GM21825 (cell line): ENCODE measurements at regions not wholly inside any gene's neighbourhood (a gene's known extent, or its start where the extent isn't known, plus 50 kb on each side); places are given as distances from the start of the nearest gene placed in this dataset.

Experiments
- ATAC-seq: cut with Tn5 transposase; IDR thresholded peaks from one replicate; pipeline ENCODE4 v1.9.1; 2021; ENCODE audit warnings: mild to moderate bottlenecking, moderate library complexity; ENCODE audit not compliant: unreplicated experiment

DNA sequence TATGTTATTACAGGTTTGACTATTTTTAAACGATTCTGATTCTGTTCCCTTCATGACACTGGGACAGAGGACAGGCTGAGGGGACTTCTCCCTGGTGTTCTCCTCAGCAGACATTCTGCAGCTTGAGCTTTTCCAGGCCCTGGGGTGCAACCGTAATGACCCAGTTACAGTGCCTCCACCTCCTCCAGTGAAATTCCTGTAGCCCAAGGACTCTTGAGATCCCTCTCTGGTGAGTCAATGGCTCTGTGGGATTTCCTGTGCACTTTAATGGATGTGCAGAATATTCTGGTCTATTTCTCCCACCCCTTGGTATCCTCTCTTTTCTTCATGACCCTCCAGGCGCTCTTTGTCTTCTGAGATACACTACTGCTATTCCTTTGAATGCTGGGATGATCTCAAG is 319.3 kb downstream of the INHBA start:
- no peak for ATAC-seq

DNA sequence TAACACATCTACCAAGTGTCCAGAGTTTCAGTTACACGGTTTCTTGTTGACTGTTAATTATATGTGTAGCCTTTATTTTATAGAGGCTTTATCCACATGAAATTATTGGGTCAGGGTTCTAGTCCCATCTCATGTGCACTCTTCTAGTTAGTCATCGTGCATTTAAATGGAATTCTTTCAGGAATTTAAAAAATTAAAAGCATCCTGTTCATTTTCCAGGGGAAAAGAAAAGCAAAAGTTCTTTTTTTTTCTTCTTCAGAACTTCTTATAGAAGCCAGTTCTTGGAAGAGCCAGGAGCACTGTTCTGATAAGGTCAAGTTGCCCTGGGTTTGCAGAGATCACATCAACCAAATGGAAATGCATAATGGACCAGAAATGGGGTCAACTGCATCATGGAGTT is 324.7 kb downstream of the INHBA start:
- no peak for ATAC-seq

DNA sequence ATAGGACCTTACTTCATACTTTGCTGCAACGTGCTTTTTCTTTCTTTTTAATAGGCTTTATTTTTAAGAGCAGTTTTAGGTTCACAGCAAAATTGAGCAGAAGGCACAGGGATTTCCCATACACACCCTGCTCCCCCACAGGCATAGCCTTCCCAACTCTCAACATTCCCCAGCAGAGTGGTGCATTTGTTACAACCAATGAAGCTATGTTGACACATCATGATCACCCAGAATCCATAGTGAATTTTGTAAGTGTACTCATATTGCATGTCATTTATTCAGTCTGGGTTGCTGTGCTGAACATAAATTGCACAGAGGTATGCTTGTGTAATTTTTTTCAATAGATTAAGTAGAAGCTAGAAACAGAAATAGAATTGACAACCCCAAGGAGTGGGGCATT is 327.3 kb downstream of the INHBA start:
- no peak for ATAC-seq

DNA sequence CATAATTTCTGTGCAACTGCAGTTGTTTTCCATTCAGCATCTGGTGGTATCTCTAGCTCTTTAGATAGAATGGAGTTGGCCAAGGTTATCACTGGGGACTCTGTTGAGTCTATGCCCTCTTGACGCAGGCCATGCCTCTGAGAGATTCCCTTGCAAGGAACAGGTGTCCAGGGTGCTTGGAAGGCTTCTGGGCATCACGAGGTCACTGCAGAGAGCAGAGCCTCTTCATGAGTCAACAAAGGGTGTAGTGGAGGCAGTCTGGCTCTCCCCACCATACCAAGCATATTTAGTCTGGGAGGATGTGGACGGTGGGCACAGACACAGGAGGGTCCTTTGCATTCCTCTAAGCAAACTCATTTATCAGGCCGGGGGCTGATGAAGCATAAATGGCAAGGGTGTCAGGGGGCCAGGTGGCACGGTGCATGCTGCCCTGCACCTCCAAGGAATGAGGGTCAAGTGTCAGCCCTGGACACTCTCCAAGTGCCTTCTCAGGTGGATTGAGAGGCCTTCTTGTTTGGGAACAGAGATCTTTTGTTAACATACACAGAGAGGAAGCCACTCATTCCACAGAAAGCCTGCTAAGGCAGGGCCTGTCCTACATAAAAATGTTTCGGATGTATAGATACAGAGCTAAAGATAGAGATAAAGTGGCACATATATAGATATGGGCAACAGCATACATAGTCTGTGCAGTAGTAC is 328.6 kb downstream of the INHBA start:
- ATAC-seq = no peak

DNA sequence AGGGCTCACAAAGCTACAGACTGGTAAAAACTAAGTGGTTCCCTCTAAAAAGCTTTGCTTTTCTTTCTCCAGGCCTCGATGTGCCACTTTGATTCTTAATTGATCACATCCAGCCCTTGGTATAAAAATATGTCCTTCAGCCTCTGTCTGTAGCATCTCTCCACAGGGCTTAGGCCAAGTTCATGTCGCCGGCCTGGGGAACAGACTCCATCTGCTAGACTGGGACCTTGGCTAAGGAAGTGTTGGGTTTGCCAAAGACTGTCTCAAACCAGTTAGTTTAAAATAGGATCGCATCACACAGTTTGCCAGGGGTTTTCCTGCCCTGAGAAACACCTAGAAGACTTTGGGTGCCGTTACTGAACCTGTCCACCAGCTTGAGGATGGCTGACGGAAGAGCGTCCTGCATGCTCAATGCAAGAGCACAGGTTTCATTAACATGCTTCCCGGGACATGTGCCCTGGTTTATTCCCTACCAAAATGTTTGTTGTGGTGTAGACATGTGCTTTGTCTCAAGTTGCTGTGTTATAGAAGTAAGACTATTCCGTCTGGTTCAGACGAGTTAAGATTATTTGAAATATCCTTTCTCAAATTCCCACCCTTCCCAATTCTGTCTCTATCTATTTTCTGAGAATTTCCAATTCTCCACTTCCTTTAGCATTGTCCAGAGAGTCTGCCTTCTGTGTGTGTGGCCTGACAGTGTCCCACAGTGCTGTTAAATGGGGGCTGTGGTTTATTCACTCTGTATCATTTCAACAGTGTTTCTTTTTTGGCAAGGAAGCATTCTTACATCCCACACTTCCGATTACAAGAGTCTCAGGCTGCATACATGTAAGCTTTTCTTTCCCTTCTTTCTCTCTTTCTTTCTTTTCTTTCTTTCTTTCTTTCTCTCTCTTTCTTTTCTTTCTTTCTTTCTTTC is 334.7 kb downstream of the INHBA start:
- no peak for ATAC-seq

DNA sequence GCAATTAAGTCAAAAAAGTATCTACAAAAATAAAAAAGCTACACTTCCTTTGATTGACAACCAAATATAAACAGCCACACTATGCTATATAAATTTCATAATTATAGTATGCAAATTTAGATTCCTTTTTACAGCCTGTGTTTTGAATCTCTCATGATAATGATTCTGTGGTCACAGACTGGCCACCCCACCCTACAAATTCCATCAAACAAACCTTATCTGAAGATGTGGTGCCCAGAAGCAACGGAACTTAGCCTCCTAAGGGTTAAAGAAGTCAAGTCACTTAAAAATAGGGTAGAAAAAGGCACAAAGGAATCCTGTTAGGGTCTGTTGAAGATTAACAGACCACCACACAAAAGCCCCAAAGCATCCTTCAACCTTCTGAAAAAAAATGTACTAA is 351.8 kb downstream of the INHBA start:
- no peak for ATAC-seq

DNA sequence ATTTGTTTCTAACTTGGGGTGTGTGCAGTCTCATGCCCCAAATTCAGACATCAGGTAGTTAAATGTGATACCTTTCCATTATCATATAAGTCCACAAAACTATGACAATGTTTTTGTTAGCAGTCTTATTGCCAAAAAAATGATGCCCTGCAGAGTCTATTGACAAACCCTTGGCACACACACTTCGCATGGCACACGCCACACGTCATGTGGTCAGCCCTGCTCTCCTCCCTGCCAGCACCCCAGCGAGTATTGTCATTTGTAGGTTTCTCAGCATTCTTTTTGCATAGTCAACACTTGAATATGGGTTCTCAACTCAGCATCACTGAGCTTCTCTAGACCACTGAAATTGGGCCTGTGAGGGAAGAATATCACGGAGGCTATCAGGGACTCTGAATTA is 356.0 kb downstream of the INHBA start:
- no peak for ATAC-seq

DNA sequence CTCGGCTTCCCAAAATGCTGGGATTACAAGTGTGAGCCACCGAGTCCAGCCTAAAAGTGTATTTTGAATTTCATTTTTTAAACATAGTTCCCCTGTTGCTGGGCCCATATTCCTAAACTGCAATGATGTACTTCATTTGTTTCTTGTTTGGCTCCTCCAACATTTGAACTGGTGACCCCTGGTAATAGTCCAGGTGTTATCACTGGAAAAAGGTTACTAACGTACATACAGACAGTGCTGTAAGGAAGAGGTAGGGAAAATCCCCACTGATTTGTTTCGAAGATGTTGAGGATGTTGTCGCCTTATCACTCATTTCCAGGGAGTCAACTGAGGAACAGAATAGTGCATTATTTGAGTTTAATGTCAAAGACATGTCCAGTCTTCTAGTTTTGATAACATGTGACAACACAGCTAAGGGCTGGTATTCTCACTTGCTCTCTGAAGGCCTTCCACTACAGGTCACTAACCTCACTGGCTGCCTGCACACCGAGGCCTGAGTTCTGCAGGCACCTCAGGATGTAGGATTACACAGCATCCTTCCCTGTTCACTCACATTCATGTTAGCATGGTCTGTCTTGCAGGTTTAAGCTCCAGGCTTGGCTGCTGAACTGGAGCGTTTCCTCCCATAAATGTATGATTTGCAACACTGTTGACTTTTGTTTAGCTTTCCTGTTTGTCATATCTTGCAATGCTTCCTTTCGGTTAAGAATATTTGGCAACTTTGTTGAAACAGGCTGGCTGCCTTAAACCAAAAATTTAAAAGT is 362.8 kb downstream of the INHBA start:
- ATAC-seq = no peak

DNA sequence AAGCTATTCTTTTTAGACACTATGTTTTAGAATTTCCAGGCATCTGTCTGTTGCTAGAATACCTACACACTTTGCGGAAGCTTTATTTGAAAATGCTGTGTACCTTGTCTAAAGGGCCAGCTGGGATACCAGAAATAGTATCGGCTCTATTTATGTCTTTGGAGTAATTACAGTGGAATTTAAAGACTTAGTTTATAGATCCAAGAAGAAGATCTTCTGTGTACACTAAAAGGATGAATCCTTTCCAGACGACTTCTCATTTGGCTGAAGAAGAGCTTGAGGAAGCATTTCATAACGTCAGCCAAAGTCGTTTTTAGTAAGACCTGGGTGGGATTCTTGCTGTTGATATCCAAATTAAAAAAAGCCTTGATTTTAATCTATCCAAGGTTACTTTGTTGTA is 365.9 kb downstream of the INHBA start:
- ATAC-seq = no peak

DNA sequence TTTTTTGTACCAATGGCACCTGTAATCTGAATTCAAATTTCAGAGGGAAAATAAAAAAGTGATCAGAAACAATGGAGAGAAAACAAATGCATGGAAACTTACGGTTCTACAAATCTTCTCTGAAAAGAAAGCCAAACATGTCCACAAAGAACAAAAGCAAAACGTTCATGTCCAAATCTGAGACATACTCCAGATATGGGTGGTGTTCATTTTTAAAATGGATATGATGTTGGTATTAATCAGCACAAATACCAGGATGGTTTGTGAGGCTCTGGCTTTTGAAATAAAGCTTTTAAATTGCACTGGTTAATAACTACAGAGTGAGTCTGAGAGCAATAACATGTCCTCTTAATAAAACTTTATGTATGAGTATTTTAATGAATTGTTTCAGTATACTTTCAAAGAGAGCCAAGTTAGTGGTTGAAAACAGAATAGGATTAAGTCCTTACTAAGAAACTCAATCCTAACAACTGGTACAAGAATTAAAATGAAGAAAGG is 366.4 kb downstream of the INHBA start:
- no peak for ATAC-seq

DNA sequence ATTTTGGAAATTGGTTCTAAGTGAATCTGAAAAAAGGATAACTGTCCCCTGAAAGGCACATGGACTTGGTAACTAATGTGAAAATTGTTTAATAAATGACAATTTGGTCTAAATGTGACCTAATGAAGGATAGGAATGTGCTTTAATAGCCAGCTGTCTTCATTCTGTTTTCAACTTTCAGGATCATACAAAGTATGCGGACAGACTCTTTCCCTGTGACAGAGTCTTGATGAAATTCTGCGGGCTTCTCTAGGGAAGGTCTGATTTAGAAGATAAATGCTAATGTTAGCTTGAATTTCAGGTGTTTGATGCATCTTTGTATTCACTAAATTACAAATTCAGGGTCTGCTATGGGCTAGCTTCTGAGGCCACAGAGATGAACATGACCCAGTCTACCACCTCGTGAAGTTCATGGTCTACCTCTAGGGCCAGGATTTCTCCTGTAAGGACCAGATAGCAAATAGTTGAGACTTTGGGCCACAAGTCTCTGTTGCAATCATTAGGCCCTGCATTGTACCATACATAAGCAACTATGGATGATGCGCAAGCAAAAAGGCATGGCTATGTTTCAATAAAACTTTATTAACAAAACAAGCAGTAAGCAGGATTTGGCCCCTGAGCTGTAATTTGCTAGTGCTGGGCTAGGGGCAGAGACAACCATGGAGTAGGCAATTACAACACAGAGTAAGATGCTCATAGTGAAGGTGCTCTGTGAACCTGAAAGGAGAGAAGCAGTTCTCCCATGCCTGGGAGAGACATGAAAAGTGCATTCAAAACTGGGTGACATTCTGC is 368.6 kb downstream of the INHBA start:
- no peak for ATAC-seq

DNA sequence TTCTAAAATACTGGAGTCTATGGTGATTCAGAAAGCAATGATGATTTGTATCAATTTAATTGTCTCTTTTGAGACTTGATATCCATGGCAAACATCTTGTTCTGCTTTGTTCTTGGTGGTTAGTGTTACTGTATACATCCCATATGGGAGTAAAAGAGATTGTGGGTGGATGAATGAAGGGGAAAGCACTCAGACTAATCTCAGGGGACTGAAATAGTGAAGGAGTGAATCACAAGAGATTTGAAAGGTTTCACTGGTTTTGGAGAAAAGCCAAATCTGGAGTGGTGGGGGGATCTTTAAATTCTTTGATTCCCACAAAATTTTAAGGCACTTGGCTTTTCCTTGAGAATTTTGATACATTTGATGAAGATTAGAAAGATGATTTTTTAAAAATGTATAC is 369.4 kb downstream of the INHBA start:
- no peak for ATAC-seq

DNA sequence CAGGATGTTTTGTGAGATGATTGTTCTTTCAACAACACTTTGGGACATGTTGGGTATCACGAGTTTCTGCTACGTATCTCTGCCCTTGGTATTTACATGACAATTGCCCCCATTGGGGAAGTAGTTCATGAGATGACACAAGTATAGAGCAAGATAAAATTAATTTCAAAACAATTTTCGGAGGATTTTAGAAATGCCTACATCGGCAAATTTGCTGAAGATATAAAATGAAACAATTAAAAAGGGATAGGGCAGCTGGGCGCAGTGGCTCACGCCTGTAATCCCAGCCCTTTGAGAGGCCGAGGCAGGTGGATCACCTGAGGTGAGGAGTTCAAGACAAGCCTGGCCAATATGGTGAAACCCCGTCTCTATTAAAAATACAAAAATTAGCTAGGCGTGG is 371.7 kb downstream of the INHBA start:
- no peak for ATAC-seq

DNA sequence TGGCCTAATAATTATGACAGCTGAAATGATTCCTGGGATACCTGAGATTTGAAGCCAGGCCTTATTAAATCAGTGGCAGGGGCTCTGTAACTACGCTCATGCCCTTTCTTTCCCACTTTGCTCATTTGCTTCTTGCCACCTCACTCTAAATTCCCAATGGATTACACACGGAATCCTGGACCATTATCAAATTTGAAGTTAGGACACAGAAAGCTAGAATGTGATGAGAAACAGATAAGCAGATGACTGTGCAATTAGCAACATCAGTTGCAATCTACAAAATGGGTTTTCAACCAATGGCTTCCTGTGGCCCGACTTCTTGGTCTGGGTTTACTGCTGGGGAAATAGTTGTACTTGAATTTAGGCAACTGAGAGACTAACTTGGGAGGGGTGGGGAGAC is 374.3 kb downstream of the INHBA start:
- no peak for ATAC-seq

DNA sequence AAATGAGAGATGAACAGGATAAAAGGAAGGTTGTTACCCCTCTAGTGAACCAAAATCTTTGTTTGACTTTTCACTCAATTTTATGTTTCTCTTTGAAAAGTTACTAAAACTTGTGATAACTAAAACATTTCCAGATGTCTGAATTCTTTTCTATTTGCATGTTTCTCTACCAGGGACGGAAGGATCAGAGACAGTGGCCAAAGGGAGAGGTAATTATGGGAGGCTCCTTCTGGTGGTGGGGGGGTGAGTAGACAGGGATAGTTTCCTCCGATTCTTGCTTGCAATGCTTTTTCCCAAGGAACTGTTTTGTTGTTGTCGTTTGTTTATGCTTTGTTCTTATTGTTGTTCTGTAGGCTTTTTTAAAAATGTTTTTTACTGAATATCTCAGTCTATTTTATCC is 374.8 kb downstream of the INHBA start:
- ATAC-seq = no peak

DNA sequence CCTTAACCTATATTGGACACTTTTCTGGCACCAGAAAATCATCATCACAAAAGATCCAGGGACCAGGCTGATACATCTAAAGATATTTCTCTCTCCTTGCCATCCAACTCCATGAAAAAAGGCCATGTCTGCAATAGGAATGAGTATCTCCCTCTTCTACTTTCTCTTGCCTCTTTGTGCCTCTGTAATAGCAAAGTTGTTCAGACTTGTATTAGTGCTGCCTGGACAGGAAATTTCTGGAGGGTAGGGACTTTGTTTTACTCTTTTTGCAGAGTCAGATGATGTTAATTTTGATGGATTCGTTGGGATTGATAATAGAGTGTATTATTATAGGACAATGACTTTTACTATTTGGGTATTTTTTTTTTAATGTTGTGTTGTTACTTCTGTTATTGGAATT is 376.3 kb downstream of the INHBA start:
- ATAC-seq = no peak

DNA sequence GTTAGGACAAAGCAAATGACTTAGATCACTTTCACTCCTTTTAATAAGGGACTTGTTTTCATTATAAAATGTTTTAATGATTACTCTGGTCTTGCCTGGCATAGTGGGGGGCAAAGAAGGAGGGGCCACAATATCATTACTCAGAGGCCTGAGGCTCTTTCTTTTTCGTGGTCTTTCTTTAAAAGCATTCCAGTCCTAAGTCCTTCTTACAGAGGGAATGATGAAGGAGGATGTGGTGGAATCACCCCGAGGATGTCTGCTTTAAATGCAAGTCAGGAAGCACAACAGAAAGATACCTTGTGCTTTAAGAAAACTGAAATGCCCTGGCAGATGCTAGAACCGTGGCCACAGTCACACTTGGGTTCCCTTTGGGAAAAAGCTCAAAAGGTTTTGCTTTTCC is 379.1 kb downstream of the INHBA start:
- ATAC-seq = no peak

DNA sequence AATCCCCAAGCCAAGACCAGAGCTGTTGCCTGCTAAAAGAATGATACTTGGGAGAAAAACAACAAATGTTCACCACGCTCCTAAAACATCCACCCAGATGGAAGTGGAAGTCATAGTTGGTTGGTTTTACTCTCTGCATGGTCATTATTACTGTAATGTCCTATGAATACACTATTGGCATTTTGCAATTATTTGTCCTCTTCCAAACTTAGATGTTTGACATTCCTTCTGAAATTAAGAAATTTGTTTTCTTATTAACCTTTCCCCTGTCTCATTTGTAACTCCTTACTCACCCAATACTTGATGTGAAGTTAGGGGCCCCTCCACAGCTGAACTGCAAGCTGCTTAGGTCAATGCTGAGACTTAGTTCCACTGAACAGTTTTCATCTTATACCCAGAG is 383.3 kb downstream of the INHBA start:
- no peak for ATAC-seq

DNA sequence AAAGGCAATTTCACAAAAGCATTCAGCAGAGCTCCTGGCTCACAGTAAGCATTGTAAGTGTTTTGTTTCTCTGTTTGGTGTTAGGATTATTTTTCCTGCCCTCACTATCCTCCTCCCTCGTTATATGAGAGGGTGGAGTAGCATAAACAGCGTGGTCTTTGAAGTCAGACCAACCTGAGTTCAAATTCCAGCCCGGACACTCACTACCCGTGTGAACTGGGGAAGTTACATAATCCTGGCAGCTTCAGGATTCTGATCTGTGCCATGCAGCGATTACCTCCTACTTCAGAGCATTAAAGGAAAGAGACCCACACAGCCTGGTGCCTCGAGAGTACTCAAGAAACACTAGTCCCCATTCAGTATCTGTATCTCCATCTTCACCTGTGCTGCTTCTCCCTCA is 386.5 kb downstream of the INHBA start:
- ATAC-seq = no peak

DNA sequence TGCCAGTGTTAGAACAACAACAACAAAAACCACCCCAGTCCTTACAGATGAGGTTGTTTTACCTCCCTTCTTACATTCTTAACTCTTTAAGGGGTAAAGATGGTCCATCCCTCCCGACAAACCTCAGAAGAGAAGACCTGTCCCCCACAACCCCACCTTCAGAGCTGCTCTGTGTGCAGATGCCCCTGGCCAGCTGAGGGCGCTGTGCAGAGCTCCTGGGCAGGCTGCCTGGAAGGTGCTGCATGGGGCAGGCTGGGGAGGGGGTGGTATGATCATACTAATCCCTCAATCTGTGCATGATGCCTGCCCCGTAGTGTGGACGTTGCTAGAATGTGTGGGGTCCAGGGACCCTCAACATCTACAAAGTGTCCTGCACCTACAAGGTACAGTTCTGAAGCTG is 387.1 kb downstream of the INHBA start:
- no peak for ATAC-seq

DNA sequence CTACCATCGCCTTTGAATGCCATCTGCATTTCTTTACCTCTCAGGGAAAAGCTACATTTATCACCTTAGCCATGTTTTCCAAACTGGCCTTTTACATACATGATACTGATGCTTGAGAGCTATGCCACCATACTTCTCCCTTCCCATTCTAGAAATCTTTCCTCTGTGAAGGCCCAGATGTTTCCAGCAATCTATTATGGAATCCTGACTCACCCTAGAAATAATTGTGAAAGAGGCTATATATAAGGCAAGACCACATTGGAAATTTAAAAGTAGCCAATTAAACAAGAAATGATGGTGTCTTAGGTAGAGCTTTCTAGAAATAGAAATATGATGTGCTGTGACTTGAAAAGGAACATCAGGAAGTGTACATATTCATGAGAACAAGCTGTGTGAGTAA is 389.7 kb downstream of the INHBA start:
- no peak for ATAC-seq
